Endothelial cell of umbilical vein (primary cell): ENCODE measurements at regions not wholly inside any gene's neighbourhood (a gene's known extent, or its start where the extent isn't known, plus 50 kb on each side); places are given as distances from the start of the nearest gene placed in this dataset.

ENCODE experiments used
- POLR2A ChIP-seq: IDR thresholded peaks from 2 replicates; pipeline ENCODE4 v1.6.1; 2012; ENCODE audit warnings: low read depth, mild to moderate bottlenecking, control low read depth, low read length
- POLR2AphosphoS5 ChIP-seq: IDR thresholded peaks from 2 replicates; pipeline ENCODE4 v1.6.1; 2012; ENCODE audit warnings: low read depth, mild to moderate bottlenecking, control low read depth, low read length, moderate library complexity; ENCODE audit not compliant: insufficient read depth
- TF ChIP-seq, protein P1 (sequence below), 2 donors: IDR thresholded peaks; 1 replicate in 1 of 2; 2 replicates in 1 of 2; pipeline ENCODE4 v1.5.1; 2011; ENCODE audit warnings: low read length in 2 of 2, mild to moderate bottlenecking in 2 of 2, moderate library complexity in 2 of 2, control low read depth in 1 of 2, inconsistent platforms in 1 of 2, low read depth in 1 of 2; ENCODE audit not compliant: insufficient read depth in 1 of 2; ENCODE audit errors: extremely low read depth in 1 of 2

- TF ChIP-seq, protein P1, sequence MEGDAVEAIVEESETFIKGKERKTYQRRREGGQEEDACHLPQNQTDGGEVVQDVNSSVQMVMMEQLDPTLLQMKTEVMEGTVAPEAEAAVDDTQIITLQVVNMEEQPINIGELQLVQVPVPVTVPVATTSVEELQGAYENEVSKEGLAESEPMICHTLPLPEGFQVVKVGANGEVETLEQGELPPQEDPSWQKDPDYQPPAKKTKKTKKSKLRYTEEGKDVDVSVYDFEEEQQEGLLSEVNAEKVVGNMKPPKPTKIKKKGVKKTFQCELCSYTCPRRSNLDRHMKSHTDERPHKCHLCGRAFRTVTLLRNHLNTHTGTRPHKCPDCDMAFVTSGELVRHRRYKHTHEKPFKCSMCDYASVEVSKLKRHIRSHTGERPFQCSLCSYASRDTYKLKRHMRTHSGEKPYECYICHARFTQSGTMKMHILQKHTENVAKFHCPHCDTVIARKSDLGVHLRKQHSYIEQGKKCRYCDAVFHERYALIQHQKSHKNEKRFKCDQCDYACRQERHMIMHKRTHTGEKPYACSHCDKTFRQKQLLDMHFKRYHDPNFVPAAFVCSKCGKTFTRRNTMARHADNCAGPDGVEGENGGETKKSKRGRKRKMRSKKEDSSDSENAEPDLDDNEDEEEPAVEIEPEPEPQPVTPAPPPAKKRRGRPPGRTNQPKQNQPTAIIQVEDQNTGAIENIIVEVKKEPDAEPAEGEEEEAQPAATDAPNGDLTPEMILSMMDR (IDR thresholded peaks at IDR 0.05; ENCODE audit: extremely low read depth in 1 of 2, insufficient read depth in 1 of 2, low read depth in 1 of 2, low read length in 2 of 2): no peak
- TF ChIP-seq POLR2A: no peak
- no peak for TF ChIP-seq POLR2AphosphoS5
These were observed 143.9 kb downstream of the BCOR start for GRCh38 chrX:39953879-39954278.
